Stimulated activated CD4-positive, alpha-beta T cell treated with anti-CD3 and anti-CD28 coated beads, TNF-alpha, amount 100 ng/mL, for 24 hours (primary cell): ENCODE measurements at regions not wholly inside any gene's neighbourhood (a gene's known extent, or its start where the extent isn't known, plus 50 kb on each side); places are given as distances from the start of the nearest gene placed in this dataset.
A peak's percentile ranks its signal among the peaks of the same experiment; 100 is the strongest.
"Not testable (repeated sequence)": the region's sequence is repeated elsewhere in the genome, so short reads cannot be mapped to it uniquely, and the experiment has no call there.

ENCODE experiments used
- DNase-seq, 3 experiments: peaks; one replicate each; pipeline ENCODE4 v3.0.0-alpha.2; 2020; ENCODE audit warnings: low read depth in 3 of 3

DNA sequence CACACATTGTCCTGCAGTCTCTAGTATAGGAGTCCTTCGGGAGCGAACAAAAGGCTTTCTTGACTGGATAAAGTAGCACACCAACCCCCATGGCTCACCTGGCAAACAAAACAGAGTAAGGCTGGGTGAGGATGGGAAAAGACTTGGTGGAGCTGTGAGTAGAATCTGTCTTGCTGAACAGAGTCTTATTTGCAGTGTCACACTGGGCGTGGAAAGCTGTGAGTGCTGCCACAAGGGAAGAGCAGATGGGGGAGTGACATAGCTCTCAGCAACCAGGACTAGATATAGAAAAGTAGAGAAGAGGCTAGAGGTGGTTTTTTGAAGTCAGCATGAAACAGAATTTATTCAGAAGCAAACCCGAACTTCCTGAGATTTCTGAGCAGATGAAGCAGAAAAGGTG lies 137.2 kb upstream of the ESX1 start:
- DNase-seq: no peak

DNA sequence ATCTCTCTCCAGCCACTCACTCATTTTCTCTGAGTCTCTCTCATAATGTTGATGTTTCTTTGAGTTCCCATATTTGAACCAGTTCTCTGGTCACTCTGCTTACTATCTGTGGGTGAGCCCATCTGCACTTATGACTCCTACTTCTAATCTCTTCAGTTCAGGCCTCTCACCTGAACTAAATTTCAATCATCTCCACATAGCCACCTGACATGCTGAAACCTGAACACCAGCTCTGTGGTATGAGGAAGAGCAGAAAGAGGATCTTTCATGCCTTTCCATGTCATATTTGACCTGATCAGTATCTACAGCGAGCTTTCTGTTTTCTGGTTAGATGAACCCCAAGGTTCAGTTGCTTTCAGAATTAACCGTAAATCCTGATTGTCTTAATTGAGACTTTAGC lies 122.2 kb upstream of the ESX1 start:
- DNase-seq: no peak

DNA sequence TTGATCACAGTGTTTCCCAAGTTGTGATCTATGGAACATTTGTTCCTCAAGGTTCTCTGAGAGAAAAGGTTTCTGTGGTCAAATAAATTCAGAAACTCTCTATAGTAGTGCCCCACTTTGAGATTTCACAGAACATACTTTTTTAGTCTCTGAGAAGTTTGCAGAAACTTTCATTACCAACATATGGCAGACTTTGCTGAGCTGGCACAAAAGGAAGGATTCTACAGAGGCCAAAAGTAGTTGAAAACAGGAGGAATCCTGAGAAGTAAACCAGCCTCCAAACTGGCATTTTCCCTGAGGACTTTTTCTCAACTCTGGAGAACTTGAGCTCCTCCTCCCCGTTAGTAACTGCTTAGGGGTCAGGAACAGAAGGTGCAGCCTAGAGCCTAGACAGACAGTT lies 117.8 kb upstream of the ESX1 start:
- DNase-seq: no peak

DNA sequence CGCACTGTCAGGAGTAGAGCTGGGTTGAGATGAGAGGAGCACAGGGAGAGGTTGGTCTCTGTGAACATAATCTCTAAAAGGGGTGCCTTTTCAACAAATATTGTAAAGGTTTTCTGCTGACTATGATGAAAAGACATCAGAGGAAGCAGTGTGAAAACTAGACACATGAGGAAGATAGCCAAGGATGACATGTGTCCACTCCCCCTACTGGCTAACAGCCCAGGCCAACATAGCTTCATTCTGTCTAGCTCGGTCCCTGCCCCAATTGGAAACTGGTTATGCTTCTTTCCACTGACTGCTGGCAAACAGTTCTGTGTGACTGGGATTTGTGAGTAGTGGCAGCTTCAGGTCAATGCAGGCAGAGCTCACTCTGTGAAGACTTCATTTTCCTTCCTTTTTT lies 115.4 kb upstream of the ESX1 start:
- DNase-seq: no peak

DNA sequence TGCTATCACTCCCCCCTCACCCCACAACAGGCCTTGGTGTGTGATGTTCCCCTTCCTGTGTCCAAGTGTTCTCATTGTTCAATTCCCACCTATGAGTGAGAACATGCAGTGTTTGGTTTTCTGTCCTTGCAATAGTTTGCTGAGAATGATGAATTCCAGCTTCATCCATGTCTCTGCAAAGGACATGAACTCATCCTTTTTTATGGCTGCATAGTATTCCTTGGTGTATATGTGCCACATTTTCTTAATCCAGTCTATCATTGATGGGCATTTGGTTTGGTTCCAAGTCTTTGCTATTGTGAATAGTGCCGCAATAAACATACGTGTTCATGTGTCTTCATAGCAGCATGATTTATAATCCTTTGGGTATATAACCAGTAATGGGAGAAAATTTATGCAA lies 106.0 kb upstream of the ESX1 start:
- not testable (repeated sequence) for DNase-seq

DNA sequence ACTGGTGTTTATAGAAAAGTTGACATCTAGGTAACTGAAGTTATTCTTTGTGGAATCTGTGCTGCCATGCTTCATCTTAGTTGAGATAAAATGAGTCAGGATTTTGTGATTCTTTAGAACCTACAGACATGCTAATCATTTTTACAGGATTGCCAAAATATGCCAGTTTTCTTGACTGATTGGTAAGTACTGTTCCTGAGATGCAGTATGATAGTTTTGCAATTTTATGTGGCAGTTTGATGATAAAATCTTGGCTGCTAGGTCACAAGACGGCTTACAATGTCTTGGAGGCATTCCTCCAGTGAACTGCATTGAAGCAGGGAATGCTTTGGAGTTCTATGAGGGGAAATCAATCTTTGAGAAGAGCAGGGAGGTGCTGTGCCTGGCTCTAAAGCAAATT lies 104.4 kb upstream of the ESX1 start:
- no peak for DNase-seq

DNA sequence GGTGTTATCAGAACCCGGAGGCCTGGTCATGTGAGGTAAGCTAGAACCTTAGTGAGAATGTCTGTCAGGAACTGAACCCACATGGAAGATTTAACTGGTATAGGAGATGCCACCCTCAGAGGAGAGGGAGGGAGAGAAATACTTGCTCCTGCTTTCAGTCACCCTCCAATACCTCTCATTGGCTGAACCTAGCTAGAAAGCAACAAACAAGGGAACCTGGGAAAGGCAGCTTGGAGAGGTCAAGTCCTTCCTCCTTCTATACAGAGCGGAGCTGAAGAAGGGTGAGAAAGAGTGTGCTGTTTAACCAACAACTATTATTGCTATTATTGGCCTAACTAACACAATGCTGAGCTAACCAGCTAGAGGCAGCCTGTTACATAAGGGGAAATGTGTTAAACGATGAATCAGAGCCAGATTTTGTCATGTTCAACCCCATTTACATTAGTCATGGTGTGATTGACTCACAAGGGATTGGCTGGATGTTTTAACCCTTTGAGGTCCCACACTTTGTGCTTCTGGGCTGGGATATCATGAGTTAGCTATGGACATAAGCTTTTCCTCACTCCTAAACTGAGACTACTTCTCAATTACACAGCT lies 96.5 kb upstream of the ESX1 start:
- no peak for DNase-seq

DNA sequence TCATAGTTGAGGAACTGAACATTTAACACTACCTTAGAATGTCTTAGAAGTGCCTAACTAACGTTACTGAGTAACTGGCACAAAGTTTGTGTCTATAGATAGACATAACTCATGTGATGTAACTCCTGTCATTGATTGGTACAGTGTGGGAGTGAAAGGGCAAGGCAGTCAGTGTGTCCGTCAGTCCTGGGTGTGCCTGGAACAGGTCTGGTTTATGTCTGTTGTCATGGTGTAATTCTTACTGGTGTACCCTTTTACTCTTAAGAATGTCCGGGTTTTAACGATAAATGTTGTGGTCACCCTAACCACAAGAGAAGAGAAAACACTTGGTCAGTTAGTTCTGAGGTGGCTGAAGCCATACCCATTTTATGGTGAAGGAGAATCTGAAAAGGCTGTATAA lies 93.1 kb upstream of the ESX1 start:
- no peak for DNase-seq

DNA sequence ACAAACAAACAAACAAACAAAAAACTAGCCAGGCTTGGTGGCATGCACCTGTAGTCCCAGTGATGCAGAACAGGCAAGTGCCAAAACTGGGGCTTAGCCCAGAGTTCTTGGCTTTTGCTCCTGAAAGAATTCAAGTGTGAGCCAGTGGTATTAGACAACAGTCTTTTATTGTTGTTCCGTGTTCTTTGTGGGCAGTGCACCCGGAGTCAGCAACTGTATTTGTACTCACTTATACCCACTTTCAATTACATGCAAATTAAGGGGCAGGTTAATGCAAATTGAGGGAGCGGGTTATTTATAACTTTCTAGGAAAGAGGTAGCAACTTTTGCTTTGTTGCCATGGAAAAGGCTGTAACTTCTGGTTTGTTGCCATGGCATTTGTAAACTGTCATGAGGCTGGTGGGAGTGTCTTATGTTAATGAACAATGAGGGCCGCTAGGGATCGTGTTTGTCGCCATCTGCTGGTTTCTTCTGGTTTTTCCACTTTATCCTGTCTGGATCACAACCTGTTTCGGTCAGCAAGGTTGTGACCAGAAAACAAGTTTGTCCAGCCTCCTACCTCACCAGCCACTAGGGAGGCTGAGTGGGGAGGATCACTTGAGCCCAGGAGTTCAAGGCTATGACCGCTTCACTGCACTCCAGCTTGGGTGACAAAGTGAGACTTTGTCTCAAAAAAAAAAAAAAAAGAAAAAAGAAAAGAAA lies 88.8 kb upstream of the ESX1 start:
- peak in 2 of 3 experiments; percentile 0 for DNase-seq

DNA sequence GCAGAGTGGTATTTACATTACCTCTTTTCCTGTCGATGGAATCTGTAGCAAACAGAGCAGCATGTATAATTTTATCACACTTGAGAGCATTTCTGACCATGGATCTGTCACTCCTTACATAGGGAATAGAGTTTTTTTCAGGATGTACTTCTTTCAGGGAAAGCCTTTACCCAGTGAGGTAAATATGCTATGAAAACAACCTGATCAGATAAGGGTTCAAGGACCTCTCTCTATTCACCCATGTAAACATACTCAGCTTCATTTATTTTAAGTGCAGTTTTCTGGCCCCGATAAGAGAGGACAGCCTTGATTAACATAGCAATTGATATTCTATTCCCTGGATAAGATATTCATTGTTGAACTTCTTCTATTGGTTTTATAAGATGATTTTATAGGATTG lies 87.3 kb upstream of the ESX1 start:
- DNase-seq: no peak

DNA sequence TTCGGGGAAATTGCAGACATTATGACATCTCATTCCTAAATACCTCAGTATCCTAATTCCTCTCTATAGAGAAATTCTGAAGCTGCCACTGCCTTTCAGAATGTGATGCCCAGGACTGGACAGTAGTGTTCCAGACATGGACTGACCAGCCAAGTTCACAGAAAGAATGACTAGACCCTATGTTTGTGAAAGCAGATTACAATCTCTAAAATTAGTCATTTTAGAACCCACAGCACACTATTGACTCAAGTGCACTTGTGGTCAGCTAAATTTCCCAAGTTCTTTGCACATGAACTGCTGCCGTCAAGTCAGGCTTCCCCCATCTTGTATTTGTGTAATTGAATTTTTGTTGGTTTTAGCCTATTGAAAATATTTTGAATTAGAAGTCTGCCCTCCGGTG lies 81.0 kb upstream of the ESX1 start:
- no peak for DNase-seq

DNA sequence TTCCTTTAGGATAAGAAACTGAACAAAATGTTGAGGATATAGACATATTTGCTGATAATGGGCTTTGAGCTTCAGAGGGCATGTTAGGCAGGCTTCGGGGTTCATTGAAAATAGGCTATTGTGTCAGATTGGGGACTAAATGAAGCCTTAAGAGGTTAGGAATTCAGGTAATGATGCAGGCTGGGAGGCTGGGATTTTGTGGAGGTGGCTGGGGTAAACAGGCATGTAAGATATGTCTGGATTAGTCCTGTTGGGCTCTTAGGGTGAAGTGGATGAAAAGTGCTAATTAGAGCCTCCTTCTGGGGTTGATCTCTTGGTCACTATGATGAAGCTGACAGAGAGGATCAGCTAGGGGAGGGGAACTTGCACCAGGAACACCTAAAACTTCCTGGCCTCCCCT lies 80.2 kb upstream of the ESX1 start:
- DNase-seq: no peak

DNA sequence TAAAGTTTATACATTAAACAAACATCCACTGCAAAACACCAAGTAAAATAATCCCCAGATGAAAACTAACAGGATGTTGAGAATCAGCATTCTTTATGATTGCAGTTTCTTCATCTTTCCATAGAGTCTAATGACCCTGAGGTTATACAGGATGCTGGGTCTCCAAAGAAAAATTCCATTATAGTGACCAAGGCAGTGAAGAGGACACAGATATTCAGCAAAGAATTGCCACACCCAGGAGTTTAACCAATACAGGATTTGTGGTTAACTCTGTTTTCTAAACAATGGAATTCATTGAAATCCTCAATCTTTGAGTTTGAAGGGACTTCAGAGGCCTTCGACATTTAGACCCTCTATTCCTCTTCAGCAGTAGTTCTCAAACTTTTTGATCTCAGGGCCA lies 76.2 kb upstream of the ESX1 start:
- no peak for DNase-seq

DNA sequence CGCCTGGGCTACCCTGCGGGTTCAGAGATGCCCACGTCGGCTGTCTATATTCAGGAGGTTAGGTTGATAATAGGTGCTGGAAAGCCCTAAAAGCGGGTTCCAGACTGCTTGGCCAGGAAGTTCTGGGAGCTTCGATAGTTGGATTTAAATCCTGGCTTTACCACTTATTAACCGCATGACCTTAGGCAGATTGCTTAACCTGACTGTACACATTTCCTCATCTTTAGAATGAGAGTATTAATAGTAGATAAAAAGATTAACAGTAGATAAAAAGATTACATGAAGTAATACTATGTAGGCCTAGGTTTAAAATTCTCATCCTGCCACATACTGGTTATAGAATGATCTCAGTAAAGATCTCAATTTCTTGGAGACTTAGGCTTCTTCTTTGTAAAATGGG lies 75.0 kb upstream of the ESX1 start:
- DNase-seq: no peak

DNA sequence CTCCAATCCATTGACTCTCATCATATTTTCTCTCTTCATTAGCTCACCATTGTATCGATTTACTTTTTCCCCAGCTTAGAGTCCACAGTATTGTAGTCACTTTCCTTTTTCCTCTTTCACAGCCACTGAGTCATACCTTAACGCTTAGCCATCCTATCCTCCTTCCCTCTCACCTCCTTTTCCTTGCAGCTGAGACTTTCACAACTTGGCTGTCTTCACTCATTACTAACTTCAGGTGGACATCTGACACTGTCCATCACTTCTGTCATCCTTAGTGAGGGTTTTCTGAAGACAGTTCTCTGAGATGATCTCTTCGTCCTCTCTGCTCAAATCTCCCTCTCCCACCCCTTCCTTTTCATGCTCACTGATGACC lies 70.5 kb upstream of the ESX1 start:
- no peak for DNase-seq

DNA sequence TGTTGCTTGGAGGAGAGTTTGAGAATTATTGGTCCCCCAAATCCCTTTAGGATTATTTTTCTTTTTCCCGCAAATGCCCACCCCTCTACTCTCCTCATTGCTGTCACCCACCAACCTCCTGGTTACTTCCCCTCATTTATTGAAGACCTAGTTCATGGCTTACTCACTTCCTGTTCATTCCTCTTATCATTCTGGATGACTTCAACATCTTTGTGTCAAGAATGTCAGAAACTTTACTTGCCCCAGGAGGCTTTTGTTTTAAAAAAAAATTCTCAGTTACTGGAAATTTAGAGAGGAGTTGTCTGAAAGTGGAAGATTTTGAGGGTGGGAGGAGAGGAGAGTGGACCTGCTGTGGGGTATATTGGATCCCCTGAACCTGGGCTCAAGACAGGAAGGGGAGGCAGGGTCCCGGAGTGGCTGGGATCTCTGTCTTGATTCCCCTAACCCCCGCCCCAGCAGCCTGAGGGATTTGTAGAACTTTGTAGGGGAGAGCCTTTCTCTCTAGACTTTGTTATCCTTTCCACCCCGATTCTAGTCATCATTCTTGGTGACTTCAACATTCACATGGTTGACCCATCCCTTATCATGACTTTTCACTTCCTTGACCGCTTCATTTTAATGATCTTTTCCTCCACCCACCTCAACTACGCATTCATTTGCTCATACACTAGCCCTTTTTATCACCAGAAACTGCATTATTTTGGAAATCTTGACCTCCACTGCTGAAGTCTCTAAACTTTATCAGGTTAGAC lies 69.9 kb upstream of the ESX1 start:
- DNase-seq: no peak

DNA sequence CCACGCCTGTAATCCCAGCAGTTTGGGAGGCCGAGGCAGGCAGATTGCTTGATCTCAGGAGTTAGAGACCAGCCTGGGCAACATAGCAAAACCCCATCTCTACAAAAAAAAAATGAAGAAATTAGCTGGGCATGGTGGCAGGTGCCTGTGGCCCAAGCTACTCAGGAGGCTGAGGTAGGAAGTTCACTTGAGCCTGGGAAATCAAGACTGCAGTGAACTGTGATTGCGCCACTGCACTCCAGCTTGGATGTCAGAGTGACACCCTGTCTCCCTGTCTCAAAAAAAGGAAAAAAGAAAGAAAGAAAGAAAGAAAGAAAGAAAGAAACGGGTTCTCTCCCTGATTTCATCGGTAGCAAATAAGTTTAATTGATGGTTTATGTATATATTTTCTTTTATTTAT lies 64.6 kb upstream of the ESX1 start:
- DNase-seq: no peak

DNA sequence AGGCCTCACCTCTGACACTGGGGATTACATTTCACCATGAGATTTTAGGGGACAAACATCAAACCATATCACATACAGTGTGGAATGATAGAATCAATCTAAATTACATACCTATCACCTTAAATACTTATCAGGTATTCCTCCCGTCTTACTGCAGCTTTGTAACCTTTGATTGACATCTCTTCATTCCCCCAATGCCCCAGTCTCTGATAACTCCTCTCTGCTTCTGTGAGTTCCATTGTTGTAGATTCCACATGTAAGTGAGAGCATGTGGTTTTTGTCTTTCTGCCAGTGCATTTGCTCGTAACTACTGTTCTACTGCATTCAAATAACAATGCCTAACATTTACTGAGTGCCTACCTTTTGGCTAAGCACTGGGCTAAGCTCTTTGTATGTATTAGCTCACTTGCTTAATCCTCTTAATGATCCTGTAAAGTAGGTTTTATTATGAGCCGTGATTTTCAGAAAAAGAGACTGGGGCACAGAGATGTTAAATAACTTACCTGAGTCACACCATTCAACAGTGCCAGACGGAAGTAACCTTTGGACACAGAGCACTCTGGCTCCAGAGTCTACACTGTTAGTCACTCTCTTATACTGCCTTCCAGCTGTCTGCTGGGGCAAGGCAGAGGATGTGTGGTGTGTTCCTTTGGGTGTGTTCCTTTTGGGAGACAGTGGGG lies 63.7 kb upstream of the ESX1 start:
- DNase-seq: no peak

DNA sequence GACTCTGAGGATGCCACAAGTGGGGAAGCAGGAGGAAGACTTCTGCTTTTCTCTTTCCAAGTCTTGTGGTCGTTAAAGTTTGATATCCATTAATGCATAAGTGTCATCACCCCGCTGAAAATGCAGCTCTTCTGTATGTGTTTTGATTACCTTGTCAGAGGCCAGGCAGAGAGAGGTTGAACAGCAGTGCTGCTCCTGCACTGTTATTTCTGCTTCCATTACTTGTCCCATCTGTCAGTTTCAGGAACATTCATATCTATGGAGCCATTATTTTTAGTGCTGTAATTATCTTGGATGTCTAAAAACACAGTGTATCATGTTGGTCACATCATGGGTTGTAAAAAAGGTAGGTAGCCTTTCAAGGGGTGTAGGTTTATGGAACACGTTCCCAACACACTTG lies 62.0 kb upstream of the ESX1 start:
- DNase-seq: no peak

DNA sequence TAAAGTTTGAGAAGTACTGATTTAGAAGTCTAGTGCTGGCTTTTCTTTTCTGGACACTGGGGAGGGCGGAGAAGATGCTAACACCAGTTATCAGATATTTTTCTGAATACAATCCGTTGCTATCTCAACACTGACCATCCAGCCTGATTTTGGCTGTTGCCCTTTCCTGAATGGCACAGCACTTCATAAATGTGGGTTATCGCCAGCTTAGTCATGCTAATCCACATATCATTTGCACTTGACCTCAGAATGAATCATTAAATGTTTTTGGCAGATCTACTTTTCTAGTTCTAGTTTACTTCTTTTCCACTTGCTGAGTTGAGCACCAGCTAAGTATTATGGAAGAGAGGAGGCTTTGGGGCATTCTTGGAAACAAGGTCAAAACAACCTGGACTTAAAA lies 60.8 kb upstream of the ESX1 start:
- no peak for DNase-seq

DNA sequence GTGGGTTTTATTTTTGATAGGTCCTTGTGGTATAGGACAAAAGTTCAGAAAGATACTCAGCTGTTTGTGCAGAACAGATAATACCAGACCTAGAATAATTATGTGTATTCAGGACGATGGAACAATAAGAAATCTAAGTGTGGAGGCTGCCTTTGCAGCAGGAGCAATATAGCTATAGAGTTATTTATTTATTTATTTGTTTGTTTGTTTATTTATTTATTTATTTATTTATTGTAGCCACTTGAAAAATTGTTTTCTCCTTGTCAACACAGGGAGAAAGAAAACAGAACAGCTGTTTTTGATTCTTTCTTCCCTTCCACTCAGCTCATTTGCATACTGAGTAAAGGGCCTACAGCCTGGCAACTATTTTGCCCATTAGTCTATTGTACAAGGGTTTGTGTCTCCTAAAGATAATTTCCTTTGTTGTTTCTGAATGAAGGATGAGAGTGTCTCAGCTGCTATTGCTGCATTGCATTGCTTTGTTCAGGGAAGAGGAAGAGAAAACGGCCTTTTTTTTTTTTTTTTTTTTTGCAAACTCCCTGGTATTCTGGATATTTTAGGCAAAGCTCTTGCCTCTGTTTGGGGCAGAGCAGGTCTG lies 56.0 kb upstream of the ESX1 start:
- no peak for DNase-seq

DNA sequence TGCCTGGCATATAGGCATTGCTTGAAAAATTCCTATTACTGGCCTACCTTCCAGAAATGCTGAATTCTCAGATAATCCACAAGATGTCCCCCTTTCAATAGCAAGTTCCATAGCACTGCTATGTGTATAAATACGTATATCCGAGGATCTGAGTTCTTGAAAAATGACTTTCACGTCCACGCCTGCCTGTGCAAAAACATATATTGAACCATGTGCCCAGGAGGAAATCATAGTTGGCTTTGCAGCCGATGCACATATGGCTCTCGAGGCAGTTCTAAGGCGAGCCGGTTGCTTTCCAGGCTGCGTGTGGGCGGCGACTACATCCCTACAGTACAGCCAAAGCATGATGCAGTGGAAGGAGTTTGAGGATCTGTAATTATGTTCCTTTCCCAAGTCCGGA lies 55.4 kb upstream of the ESX1 start:
- no peak for DNase-seq
